GM19395 (cell line): ENCODE measurements at regions not wholly inside any gene's neighbourhood (a gene's known extent, or its start where the extent isn't known, plus 50 kb on each side); places are given as distances from the start of the nearest gene placed in this dataset.

Source experiments
- ATAC-seq: cut with Tn5 transposase; IDR thresholded peaks from one replicate; pipeline ENCODE4 v1.9.1; 2021; ENCODE audit warnings: mild to moderate bottlenecking, moderate library complexity; ENCODE audit not compliant: unreplicated experiment

DNA sequence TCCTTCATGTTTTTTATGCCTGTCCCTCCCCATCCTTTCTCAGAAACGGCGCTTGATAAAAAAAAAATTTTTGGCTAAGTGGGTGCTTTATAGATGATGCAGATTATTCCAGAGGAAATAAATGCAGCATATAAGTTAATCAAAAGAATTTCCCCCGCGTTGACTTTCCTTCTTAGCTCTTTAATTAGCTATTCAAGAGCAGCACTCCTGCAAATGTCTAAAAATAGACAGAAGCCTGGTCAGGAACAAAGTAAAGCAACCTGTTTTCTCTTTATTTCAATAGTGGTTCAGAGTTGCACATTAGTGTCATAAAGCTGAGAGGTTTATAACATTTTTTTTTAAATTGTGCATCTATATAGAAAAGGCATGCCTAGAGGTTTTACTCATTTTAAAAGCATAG lies 439.5 kb upstream of the LRRC7 start:
- no peak for ATAC-seq

DNA sequence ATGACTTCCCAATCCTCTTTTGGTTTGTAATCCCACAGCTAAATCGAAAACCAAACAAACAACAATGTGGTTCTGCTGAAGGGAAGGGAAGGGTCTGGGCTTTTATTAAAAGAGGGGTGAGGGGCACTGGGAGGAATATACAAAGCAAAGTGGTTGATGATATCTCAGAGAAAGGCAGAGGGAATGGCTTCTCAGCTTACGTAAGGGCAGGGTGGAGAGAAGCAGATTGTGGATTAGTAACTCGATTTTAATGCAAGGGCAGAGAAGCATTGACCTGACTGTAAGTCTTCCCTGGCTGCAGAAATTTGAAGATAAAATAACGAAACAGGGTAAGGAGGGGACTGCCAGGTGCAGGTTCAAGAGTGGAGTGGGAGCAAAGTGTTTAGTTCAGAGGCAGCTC lies 438.2 kb upstream of the LRRC7 start:
- ATAC-seq: no peak

DNA sequence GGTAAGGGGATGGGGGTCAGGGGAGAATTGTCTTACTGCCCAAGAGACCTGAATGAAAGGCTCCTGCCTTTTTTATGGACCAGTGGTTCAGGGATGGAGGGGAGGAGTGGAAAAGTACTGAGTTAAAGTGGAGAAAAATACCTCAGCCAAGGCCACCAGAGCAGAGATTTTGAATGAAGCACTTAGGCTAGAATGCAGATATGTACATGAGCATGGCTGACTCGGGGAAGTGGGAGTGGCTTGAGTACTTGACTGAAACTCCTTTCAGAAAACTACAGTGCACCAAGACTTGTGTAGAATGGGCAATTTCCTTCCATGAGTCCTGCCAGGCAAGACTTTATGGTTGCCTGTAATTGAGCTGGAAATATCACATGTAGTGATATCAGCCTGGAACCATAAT lies 429.6 kb upstream of the LRRC7 start:
- ATAC-seq: no peak

DNA sequence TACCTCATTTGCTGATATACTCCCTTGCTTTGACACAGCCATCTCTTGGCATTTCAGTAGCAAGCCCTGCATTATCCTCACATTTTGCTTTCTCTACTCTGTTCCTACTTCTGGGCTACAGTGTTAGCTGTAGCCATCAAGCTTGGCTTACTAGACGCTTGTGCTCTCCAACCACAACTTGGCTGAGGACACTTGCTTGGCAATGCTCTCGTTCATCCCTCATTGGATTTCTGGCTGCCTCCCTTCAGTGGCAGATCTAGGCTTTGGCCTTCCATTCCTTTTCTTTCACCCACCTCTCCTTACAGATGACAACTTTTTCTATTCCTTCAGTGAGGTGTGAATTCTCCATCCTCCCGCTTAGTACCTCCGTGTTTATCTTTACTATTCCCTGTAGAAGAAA lies 428.7 kb upstream of the LRRC7 start:
- no peak for ATAC-seq

DNA sequence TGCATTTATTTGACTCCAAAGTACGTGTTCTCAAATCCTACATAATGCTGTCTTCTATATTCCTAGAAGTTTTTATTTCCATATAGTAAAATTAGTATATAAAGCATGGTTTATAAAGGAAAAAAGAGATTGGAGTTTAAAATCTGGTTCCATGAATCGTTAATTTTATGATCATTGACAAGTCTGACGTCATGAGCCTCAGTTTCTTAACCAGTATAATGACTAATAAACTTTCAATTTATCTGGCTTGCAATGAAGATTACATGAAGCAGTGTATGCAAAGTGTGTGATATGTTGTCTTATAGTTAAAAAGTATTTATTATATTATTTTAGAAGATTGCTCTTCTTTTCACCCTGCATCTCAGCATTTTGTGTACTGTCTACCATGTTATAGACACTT lies 421.4 kb upstream of the LRRC7 start:
- ATAC-seq: no peak

DNA sequence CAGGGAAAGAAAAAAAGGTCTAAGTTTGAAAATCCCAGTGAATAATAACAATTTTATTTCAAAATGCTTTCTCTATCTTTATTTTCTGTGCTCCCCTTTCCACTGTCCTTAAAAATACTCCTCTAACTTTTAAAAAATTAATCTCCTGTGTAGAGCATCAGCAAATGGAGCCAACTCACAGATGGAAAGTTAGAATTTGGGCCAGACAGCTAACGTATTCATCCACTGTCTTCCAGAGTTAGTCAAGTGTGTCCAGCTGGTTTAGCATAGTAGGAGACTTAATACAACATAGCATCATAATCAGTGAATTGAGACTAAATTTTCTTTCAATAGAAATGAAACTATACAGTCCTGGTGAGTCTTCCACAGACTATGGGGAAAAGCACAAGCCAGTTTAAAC lies 419.0 kb upstream of the LRRC7 start:
- ATAC-seq: no peak

DNA sequence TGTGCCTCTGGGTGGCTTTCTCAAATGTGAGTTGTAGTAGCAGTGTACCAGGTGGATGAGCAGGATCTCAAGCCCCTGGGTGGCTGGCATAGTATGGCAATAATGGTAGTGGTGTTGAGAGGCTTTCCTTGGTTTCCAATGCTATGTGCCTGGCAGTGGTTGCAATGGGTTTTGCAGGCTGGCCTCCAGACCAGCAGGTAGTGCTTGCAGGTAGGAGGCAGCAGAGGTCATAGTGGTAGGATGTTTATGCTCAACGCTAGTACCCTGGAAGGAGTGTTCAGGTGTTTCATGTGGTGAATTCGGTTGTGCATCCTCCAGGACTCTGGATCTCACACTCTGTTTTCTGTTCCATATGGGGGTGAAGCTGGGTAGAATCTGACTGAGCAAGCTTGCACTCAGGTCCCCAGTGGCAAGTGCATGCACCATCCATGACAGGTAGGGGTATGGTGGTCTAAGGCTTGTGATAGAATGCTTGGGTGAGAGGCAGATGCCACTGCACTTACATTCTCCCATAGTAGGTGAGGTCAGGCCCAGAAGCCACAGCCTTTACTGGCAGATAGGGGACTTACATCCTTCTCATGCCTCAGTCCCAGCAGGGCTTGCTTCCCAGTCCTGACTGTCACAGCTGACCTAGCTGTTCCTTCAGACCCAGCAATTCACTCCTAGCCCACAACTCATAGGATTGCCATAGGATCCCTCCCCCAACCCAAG lies 410.5 kb upstream of the LRRC7 start:
- ATAC-seq: no peak

DNA sequence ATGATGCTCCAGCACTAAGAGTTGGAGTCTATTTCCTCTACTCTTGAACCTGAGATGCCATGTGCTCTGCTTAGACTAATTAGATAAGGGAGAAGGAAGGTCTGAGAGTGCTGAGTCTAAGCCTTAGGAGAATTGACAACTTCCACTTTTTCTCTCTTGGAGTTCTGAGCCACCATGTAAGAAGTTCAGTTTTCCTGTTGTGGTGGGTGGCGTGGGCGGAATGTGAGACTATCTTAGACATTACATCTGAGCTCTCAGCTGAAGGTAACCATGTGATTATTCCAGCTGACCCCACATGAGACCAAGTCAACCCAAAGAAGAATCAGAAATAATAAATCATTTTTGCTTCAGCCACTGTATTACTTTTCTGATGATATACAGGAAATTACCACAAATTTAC lies 404.5 kb upstream of the LRRC7 start:
- ATAC-seq: no peak

DNA sequence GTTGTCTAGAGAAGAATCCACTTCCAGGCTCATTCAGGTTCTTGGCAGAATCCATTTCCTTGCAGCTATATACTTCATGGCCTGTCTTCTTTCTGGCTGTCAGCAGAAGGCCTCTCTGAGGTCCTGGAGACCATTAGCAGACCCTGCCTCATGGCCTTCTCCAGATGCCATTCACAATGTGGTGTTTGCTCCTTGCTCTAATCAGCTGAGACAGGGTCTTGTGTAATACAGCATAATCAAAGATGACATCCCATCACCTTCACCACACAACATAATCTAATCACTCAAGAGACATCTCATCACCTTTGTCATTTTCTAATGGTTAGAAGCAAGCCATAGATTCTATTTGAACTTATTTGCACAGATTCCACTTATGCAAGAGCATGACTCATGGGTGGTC lies 403.9 kb upstream of the LRRC7 start:
- ATAC-seq: no peak

DNA sequence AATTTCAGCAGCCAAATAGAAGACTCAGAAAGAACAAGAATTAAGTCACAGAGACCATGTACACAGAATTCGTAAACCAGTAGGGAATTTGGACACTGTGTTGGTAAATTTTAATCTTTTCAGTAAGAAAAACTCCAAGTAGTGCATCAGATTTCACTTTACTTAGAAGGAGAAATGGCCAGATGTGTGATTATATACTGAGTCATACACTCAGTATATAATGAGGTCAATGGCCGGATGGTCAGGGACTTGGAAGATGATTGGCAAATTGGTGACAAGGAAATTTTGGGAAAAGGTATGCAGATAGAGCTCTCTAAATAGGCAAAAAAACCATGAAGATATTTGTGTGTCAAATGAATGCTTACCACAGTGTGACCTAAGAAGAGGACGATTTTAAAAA lies 399.8 kb upstream of the LRRC7 start:
- ATAC-seq: no peak

DNA sequence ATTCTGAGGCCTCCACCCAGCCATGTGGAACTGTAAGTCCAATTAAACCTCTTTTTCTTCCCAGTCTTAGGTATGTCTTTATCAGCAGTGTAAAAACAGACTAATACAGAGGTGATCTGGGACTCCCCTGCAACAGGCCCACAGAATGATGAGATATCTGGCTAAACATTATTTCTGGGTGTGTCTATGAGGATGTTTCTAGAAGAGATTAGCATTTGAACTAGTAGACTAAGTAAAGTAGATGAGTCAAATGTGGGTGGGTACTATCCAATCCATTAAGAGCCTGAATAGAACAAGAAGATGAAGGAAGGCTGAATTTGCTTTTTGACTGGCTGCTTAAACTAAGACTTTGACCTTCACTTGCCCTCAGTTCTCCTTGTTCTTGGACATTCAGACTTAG lies 396.5 kb upstream of the LRRC7 start:
- ATAC-seq: no peak

DNA sequence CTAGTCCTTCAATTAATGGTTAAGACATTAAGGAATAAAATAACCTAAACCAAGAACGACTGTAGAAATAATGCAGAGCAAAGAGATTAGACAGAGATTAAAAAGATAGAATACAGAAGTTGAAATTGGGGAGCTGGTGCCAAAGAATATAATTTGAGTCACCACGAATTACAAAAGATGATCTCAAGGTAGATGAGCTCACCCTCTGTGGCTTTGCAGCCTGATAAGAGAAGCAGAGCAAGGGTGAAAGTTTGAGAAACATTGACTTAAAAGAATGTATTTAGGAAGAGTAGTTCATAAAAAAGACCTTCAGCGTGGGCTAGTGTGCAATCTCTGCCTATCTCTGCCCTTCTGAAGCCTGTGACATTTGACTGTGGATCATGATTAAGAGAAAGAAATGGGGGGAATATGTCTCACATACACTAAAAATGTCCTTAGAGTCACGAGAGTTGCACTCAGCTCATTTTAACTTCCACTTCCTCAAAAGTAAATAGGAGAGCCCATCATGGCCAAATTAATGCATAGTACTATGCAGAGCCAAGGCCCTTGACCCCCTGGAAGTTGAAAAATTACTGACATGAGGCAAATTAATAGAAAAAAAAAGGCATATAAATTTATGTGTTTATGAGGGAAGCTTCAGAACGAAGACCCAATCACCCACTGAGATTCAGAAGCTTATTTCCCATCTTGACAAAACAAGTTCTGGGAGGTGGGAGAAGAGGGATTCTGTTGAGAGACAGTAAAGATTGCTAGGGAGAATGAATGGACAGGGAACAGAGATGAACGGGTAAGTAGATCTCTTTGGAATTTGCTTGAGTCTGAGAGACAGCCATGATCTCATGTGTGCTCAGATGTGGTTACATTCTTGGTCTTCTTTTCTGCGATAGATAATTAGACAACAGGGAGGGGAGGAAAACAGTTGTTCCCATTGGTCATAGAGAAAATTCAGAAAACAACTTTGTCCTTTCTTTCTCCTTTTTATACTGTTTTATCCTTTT lies 395.4 kb upstream of the LRRC7 start:
- ATAC-seq: no peak

DNA sequence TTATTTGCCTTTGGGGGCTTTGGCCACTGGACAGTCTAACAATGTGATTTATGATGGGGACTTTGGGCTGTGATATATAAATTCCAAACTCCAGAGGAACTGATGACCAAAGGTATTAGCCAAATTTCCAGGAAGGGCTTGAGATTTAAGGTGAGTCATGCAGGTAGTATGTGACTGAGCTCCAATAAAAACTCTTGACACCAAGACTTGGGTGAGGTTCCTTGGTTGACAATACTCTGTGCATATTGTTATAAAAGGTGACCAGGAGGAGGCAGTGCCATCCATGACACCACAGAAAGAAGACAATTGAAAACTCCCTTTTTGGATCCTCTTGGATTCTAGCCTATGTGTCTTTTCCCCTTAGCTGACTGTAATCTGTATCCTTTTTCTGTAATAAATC lies 392.7 kb upstream of the LRRC7 start:
- no peak for ATAC-seq

DNA sequence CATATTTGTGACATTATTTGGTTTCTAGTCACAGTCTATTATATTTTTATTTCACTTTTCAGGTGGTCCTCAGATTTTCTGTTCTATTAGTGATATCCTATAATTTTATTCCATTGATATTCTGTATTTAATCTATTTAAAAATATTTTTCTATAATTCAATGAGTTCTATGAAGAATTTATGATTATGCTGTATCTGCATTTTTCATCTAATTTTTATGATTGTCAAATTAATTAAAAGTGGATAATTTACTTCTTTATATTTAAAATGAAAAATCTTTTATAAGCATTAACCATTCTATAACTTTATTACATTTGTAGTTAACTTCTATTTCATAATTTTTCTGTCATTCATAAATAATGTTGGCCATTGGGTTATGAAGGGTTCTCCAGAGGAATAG lies 387.4 kb upstream of the LRRC7 start:
- ATAC-seq: no peak

DNA sequence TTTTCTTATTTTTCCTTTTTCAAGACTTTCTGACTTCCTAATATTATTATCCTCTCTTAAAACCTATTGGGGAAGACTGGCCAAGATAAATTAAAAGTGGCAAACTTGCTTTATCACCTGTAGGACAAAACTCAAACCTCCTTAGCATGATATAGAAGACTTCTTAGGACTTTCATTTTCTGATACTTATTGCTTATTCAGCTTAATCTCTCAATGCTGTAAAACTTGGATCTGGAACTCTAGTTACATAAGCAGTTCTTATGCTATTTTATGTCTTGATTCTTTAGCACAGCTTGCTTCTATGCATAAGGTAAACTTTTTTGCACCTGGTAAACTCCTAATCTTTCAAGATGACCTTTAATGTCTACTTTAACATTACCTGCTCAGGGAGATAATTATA lies 382.3 kb upstream of the LRRC7 start:
- no peak for ATAC-seq

DNA sequence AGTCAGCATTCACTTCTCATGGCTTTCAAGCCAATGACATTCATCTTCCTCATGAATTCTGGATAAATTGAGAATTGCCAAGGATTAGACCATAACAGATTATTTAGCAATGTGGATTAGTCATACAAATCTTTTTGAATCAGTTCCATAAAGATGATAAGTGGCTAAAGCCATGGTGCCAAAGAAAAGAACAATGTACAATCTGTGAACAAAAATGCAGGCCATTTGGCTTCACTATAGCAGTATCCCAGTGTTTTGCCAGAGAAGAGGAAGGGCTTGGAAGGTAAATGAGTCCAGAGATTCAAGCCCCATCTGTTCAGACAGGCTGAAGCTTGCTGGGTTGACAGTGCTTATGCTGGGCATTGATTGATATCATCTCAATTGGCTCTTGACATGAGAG lies 376.4 kb upstream of the LRRC7 start:
- no peak for ATAC-seq

DNA sequence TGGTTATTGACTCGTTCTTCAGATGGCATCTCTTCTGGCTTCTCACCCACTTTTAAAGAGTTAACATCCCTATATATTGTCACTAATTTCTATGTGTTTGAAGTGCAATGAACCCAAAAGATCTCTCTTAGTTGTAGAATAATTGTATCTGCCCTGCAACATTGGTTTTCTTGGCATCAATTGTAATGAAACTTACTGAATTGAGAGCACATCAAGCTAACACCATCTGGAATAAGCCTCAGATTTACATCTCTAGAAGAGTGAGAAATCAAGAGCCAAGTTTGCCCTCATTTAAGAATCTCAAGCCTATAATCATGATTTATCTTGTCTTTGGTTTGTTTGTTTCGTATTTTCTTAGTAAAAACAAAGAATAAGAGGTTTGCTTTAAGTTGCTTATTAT lies 372.6 kb upstream of the LRRC7 start:
- ATAC-seq: no peak

DNA sequence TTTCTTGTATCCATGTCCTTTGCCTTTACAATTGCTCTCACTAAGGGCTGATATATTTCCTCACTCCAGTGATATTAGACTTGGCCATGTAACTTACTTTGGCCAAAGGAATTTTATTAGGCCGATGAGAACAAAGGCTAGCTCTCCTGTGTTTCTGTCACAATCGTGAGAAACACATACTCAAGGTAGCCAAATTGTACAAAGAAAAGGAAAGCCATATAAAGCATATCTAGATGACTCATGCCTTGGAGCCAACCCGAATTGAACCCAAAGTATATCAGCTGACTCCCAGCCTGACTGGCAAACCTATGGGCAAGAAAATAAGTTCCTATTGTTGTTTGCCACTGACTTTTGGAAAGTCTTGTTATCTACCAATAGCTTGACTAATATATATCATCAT lies 371.7 kb upstream of the LRRC7 start:
- no peak for ATAC-seq

DNA sequence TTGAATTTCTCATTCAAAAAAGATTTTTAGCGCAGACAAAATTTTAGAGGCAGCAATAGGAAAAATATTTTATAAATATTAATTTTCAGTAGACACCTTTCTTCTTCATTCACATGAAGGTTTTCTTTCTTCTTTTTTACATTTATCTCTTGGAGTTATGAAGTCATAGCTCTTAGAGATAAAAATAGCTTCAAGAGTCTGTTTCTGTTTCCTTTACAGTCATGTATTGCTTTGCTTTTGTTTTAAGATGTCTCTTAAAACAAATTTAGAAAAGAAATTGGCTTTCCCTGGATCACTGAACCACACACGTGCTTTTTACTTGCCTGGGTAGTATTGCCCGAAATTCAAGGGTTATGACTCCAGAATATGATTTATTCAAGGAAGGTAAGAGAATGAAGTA lies 369.9 kb upstream of the LRRC7 start:
- ATAC-seq: no peak

DNA sequence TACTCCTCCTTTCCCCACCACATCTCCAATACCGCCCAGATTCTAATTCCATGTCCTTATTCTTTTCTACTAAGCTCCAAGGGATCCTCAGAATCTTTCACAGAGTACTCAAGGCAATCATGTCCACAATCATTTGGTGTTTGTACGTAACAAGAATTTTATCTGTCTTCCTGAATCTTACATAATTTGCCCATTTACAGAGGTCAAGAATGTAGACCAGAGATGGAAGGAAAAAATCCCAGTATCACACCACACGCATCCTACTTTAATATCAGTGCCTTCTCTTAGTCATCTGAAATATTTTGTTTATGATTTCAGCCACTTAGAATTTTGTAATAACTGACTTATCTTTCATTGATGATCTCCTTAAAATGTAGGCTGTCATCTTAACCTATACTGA lies 366.0 kb upstream of the LRRC7 start:
- ATAC-seq: no peak

DNA sequence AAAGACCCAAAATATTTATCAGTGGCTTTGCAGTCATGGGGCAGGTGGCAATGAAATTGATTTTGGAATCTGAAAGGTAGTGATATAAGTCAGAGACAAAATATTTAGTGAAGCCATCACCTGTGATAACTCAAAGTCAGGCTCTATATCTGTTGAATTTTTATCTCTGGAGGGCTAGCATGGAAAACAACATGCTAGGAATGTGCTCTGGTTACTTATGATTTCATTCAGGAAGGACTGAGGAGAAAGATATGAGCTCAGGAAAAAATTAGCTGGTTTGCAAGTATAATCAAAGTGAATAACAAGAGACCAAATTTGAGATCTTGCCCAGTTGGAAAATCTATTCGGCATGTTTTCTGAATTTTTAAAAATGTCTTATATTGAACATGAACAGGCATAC lies 364.6 kb upstream of the LRRC7 start:
- no peak for ATAC-seq

DNA sequence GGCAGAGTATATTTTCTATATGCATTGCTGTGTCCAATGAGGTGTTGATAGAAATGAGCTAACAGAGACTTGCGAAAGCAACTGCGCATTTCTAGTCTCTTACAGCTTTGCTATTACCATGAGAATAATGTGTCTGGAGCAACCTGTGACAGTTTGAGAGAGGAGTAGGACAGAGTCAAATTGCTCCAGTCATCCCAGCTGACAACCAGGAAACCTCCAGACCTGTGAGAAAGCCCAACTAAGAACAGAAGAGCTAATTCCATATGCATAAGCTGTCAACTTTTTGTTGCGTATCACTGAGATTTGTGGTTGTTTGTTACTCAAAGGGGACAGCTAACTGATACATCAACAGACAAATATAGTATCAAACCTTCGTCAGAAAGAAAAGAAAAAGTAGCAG lies 354.1 kb upstream of the LRRC7 start:
- no peak for ATAC-seq
